OCI-LY7 (cell line): ENCODE measurements at regions not wholly inside any gene's neighbourhood (a gene's known extent, or its start where the extent isn't known, plus 50 kb on each side); places are given as distances from the start of the nearest gene placed in this dataset.

ENCODE experiments used
- BruUV-seq: library from RNA; stranded (reverse); fragments of 400-500 nt; replicated peaks from 2 replicates; lab custom pipeline; 2021; lab: Mats Ljungman, UMichigan
- CTCF ChIA-PET: fragments of 300-600 bp; sonication (Branson Sonifier 250); formaldehyde crosslinking; loops from one replicate; lab custom pipeline; 2022; ENCODE audit warnings: antibody characterized with exemption; ENCODE audit not compliant: unreplicated experiment; lab: Charles Lee
- POLR2A ChIA-PET: fragments of 300-600 bp; sonication (Branson Sonifier 250); formaldehyde crosslinking; loops from one replicate; lab custom pipeline; 2022; ENCODE audit warnings: antibody characterized with exemption; lab: Charles Lee
- DNase-seq: peaks from one replicate; pipeline ENCODE4 v3.0.0-alpha.2; 2015; ENCODE audit warnings: low spot score
- H2AFZ ChIP-seq: fragments of 200-600 bp; sonication (generic), shearing (Covaris generic); 2 replicates; pipeline ENCODE4 v1.6.1; 2014; ENCODE audit warnings: mild to moderate bottlenecking, antibody characterized with exemption, low read length, moderate library complexity
- H3K27ac ChIP-seq: fragments of 200-600 bp; sonication (generic); 2 replicates; pipeline ENCODE4 v1.5.1; 2014; ENCODE audit warnings: mixed run types, low read depth, mild to moderate bottlenecking, moderate library complexity, low read length, inconsistent platforms; ENCODE audit not compliant: poor library complexity, severe bottlenecking
- H3K36me3 ChIP-seq: fragments of 200-600 bp; sonication (generic); 2 replicates; pipeline ENCODE4 v1.6.1; 2014; ENCODE audit warnings: mild to moderate bottlenecking, antibody characterized with exemption, low read length, moderate library complexity, mixed read lengths; ENCODE audit not compliant: insufficient read depth
- H3K4me1 ChIP-seq: fragments of 200-600 bp; sonication (generic); 2 replicates; pipeline ENCODE4 v1.5.1; 2014; ENCODE audit warnings: mild to moderate bottlenecking, low read length; ENCODE audit not compliant: insufficient read depth, poor library complexity, severe bottlenecking
- H3K4me2 ChIP-seq: fragments of 200-600 bp; sonication (generic); 2 replicates; pipeline ENCODE4 v1.6.1; 2014; ENCODE audit warnings: mild to moderate bottlenecking, low read length
- H3K4me3 ChIP-seq: fragments of 200-600 bp; sonication (generic); 2 replicates; pipeline ENCODE4 v1.5.1; 2014; ENCODE audit warnings: mild to moderate bottlenecking, low read depth, low read length; ENCODE audit not compliant: poor library complexity, severe bottlenecking
- H3K79me2 ChIP-seq: fragments of 200-600 bp; sonication (generic); 2 replicates; pipeline ENCODE4 v1.6.1; 2016; ENCODE audit warnings: low read depth, mild to moderate bottlenecking, low read length, moderate library complexity, mixed read lengths; ENCODE audit not compliant: insufficient read depth
- H3K9me2 ChIP-seq: fragments of 200-600 bp; sonication (generic); 2 replicates; pipeline ENCODE4 v1.6.1; 2016; ENCODE audit warnings: mild to moderate bottlenecking, low read length, mixed read lengths; ENCODE audit not compliant: insufficient read depth
- H3K9me3 ChIP-seq: fragments of 200-600 bp; sonication (generic); 2 replicates; pipeline ENCODE4 v1.6.1; 2014; ENCODE audit warnings: mild to moderate bottlenecking, mixed run types, low read length, mixed read lengths
- H4K20me1 ChIP-seq: fragments of 200-600 bp; sonication (generic); 2 replicates; pipeline ENCODE4 v1.6.1; 2014; ENCODE audit warnings: mild to moderate bottlenecking, antibody characterized with exemption, low read length, moderate library complexity, mixed read lengths; ENCODE audit not compliant: insufficient read depth
- CTCF ChIP-seq: fragments of 200-600 bp; sonication (generic); conservative IDR thresholded peaks from 2 replicates; pipeline ENCODE4 v1.5.1; 2014; ENCODE audit warnings: mild to moderate bottlenecking, antibody characterized with exemption, low read length, moderate library complexity, mixed read lengths
- EZH2phosphoT487 ChIP-seq: fragments of 200-600 bp; sonication (generic); IDR thresholded peaks from 2 replicates; pipeline ENCODE4 v1.6.1; 2018; ENCODE audit warnings: low read depth, borderline replicate concordance, mild to moderate bottlenecking, mixed run types, antibody characterized with exemption, low read length, moderate library complexity, mixed read lengths
- intact Hi-C: fragments of 100-400 bp; cut with micrococcal nuclease; formaldehyde crosslinking; loops from one replicate; pipeline ENCODE4 v1.10.0; 2022; ENCODE audit not compliant: unreplicated experiment

- Histone ChIP-seq H3K9me2 (no peaks in the 10 kb centered on the region), H3K36me3 (no peaks in the 10 kb centered on the region), H3K4me2 (no peak overlapping the region), H2AFZ (no peak overlapping the region), H3K4me3 (no peak overlapping the region), H4K20me1 (no peaks in the 10 kb centered on the region), H3K4me1 (no peaks in the 10 kb centered on the region), H3K27ac (no peak overlapping the region), H3K79me2 (no peaks in the 10 kb centered on the region), H3K9me3 (no peaks in the 10 kb centered on the region)
- POLR2A ChIA-PET = interaction anchor here (0.5 to 1.7 kb wide), 3 partner anchors 8 to 34 kb away, joined by 3 to 4 read pairs (median 4); no protein-coding TSS in a partner anchor
- intact Hi-C loops = no loop called here
- no peak for DNase-seq
- TF ChIP-seq CTCF (no peak), EZH2phosphoT487 (no peak)
- BruUV-seq = no TSS peak
- CTCF ChIA-PET = no interaction called here
Observed at GRCh38 chr1:227459977-227460376, 103.4 kb upstream of the ZNF678 start.

GRCh38 chr1:227459326-227459841, 104.0 kb upstream of the ZNF678 start:
- no peak for TF ChIP-seq EZH2phosphoT487
- no peak for TF ChIP-seq CTCF
- Histone ChIP-seq H3K4me2 (no peak overlapping the region), H2AFZ (no peak overlapping the region), H3K4me1 (no peaks in the 10 kb centered on the region), H3K9me3 (no peaks in the 10 kb centered on the region), H3K4me3 (no peak overlapping the region), H4K20me1 (no peaks in the 10 kb centered on the region), H3K27ac (no peak overlapping the region), H3K79me2 (no peaks in the 10 kb centered on the region), H3K36me3 (no peaks in the 10 kb centered on the region), H3K9me2 (no peaks in the 10 kb centered on the region)
- no TSS peak for BruUV-seq
- ChIA-PET CTCF (no interaction called here), POLR2A (interaction anchor here (0.5 kb wide), 1 partner anchor 9 kb away, joined by 4 read pairs; no protein-coding TSS in a partner anchor)
- no peak for DNase-seq
- intact Hi-C loops = no loop called here

DNA sequence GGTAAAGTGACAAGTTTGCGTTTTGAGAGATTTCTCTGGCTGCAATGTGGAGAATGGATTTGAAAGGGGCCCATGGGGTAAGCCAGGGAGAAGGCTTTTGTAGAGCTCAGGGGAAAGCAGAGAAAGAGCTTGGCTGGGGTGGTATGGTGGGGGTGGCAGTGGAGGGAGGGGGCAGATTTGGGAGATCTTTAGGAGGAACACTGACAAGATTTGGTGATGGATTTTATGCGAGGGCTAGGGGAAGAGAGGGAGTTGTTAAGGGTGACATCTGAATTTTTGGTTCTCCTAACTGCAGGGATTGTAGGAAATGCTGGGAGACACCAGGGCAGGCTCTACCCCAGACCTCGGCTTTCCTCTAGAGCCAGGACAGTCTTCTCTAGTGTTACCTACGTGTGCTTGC, 108.7 kb upstream of the ZNF678 start:
- no peaks in the 10 kb centered on the region for H3K36me3 ChIP-seq
- H4K20me1 ChIP-seq = no peaks in the 10 kb centered on the region
- no TSS peak for BruUV-seq
- TF ChIP-seq CTCF = no peak
- H2AFZ ChIP-seq = no peak overlapping the region
- H3K4me2 ChIP-seq = no peak overlapping the region
- H3K9me2 ChIP-seq = no peaks in the 10 kb centered on the region
- H3K4me3 ChIP-seq = no peak overlapping the region
- ChIA-PET POLR2A (interaction anchor here (0.6 to 1.2 kb wide), 2 partner anchors 11 to 20 kb away, joined by 3 to 6 read pairs; no protein-coding TSS in a partner anchor), CTCF (no interaction called here)
- H3K9me3 ChIP-seq = no peaks in the 10 kb centered on the region
- H3K4me1 ChIP-seq = no peaks in the 10 kb centered on the region
- H3K79me2 ChIP-seq = no peaks in the 10 kb centered on the region
- DNase-seq = no peak
- intact Hi-C loops = no loop called here
- no peak overlapping the region for H3K27ac ChIP-seq
